ENCODE measurements at regions not wholly inside any gene's neighbourhood (a gene's known extent, or its start where the extent isn't known, plus 50 kb on each side); places are given as distances from the start of the nearest gene placed in this dataset.

DNA sequence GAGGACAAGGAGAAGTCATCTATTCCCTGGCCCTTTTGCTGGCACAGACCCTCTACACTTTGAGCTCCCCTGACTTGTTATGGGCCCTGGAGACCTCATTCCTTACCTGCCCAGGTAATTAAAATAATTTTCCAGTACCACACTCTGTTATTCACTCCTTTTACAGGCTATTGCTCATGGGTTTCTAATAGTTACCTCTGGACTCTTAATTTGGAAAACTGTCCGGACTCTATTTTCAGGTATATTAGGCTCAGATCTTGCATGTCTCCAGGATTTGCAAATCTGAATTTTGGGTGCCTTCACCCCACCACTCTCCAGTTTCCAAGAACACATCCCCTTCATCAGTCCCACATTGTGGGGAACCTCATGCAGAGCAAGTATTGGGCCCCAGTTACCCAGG, 186.8 kb upstream of the SESN3 start:
- no peaks in the 10 kb centered on the region for H3K79me2 ChIP-seq (ENCODE audit: insufficient read depth, low read depth)

DNA sequence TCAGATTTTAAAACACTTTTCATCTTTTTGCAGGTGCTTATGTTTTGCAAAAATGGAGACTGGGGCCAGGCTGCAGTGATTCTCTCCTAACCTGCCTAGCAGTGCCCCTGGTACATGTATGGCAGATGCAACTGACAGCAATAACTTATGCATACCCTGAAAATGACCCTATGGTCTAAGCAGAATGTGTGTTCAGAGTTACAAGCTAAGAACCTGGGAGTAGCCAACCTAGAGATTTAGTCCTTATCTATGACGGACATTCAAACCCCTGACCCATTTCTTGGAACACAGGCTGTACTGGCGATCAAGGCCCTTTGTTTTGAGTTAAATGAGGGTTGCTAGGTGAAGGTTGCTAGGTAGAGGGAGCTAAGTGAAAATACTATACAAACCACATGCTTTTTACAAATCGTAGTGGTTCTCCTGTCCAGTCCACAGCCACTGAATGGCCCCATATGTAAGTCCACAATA, 184.9 kb upstream of the SESN3 start:
- Histone ChIP-seq H3K4me1 (ENCODE audit: low read depth, poor library complexity, severe bottlenecking) (no peaks in the 10 kb centered on the region), H3K4me3 (IDR thresholded peaks at IDR 0.05; ENCODE audit: insufficient read depth, low read depth, low read length) (no peak overlapping the region), H3K4me2 (no peak overlapping the region), H3K27me3 (ENCODE audit: insufficient read depth, low read depth) (no peaks in the 10 kb centered on the region), H4K20me1 (ENCODE audit: insufficient read depth) (no peaks in the 10 kb centered on the region), H3K79me2 (ENCODE audit: insufficient read depth, low read depth) (no peaks in the 10 kb centered on the region), H3K27ac (no peak overlapping the region), H2AFZ (ENCODE audit: low read depth) (no peak overlapping the region), H3K36me3 (ENCODE audit: insufficient read depth) (no peaks in the 10 kb centered on the region), H3K9ac (no peak overlapping the region)
- no peak for TF ChIP-seq CTCF (conservative IDR thresholded peaks at IDR 0.05; ENCODE audit: low read depth, low read length)

More for the DNA sequence above, 186.8 kb upstream of the SESN3 start:
- H3K4me2 ChIP-seq, result no peak overlapping the region
- TF ChIP-seq CTCF (conservative IDR thresholded peaks at IDR 0.05; ENCODE audit: low read depth, low read length), result no peak
- H3K27ac ChIP-seq, result no peak overlapping the region
- H4K20me1 ChIP-seq (ENCODE audit: insufficient read depth), result no peaks in the 10 kb centered on the region
- no peak overlapping the region for H2AFZ ChIP-seq (ENCODE audit: low read depth)
- no peaks in the 10 kb centered on the region for H3K36me3 ChIP-seq (ENCODE audit: insufficient read depth)
- no peak overlapping the region for H3K4me3 ChIP-seq (IDR thresholded peaks at IDR 0.05; ENCODE audit: insufficient read depth, low read depth, low read length)
- no peak overlapping the region for H3K9ac ChIP-seq
- no peaks in the 10 kb centered on the region for H3K4me1 ChIP-seq (ENCODE audit: low read depth, poor library complexity, severe bottlenecking)
- H3K27me3 ChIP-seq (ENCODE audit: insufficient read depth, low read depth), result no peaks in the 10 kb centered on the region

DNA sequence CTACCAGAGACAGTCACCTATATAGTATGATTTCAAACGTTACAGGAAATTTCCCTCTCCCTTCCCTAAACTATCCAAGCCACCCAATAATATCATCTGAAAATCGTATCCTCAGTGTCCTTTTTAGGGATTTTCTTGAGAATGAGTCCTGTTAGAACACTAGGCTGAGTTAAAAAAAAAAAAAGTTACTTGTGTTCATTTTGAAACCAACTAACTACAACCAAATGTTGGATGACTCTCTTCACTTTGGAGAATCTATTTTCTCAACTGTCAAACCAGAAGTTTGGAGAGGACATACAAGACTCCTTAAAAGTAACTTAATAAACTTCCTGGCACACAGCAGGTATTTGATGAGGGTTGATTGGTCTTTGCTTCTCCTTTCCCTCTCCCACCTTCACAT, 183.2 kb upstream of the SESN3 start:
- H2AFZ ChIP-seq (ENCODE audit: low read depth), result no peak overlapping the region
- H3K79me2 ChIP-seq (ENCODE audit: insufficient read depth, low read depth), result no peaks in the 10 kb centered on the region
- no peak overlapping the region for H3K4me3 ChIP-seq (IDR thresholded peaks at IDR 0.05; ENCODE audit: insufficient read depth, low read depth, low read length)
- no peak overlapping the region for H3K9ac ChIP-seq
- H4K20me1 ChIP-seq (ENCODE audit: insufficient read depth), result no peaks in the 10 kb centered on the region
- H3K4me2 ChIP-seq, result no peak overlapping the region
- TF ChIP-seq CTCF (conservative IDR thresholded peaks at IDR 0.05; ENCODE audit: low read depth, low read length), result no peak
- H3K27me3 ChIP-seq (ENCODE audit: insufficient read depth, low read depth), result no peaks in the 10 kb centered on the region
- H3K36me3 ChIP-seq (ENCODE audit: insufficient read depth), result no peaks in the 10 kb centered on the region
- H3K27ac ChIP-seq, result no peak overlapping the region
- H3K4me1 ChIP-seq (ENCODE audit: low read depth, poor library complexity, severe bottlenecking), result no peaks in the 10 kb centered on the region

DNA sequence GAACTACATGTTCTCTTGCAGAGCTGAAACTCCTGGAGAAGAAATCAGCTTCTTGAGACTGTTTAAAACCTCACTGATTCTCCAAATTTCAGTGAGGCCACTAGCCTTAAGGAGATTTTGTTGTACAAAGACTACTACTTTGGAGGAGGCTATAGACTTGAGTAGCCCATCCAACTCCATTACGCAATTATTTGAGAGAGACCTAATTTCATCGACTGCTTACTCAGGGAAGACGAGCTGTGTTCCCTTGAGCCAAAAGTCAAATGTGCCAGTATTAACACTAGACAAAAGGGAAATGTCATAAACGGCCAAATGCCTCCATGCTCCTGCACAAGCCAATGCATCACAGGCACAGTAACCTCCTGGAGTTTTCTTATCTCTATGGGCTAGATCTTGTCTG, 182.8 kb upstream of the SESN3 start:
- Histone ChIP-seq H3K79me2 (ENCODE audit: insufficient read depth, low read depth) (no peaks in the 10 kb centered on the region), H3K4me2 (no peak overlapping the region), H3K4me3 (IDR thresholded peaks at IDR 0.05; ENCODE audit: insufficient read depth, low read depth, low read length) (no peak overlapping the region), H3K27me3 (ENCODE audit: insufficient read depth, low read depth) (no peaks in the 10 kb centered on the region), H3K36me3 (ENCODE audit: insufficient read depth) (no peaks in the 10 kb centered on the region), H3K9ac (no peak overlapping the region), H3K4me1 (ENCODE audit: low read depth, poor library complexity, severe bottlenecking) (no peaks in the 10 kb centered on the region), H4K20me1 (ENCODE audit: insufficient read depth) (no peaks in the 10 kb centered on the region), H3K27ac (no peak overlapping the region), H2AFZ (ENCODE audit: low read depth) (no peak overlapping the region)
- TF ChIP-seq CTCF (conservative IDR thresholded peaks at IDR 0.05; ENCODE audit: low read depth, low read length), result no peak
